ENCODE measurements at regions not wholly inside any gene's neighbourhood (a gene's known extent, or its start where the extent isn't known, plus 50 kb on each side); places are given as distances from the start of the nearest gene placed in this dataset.

GRCh38 chrX:124931241-124931640, 388.4 kb upstream of the TEX13C start:
- TF ChIP-seq, protein P1, sequence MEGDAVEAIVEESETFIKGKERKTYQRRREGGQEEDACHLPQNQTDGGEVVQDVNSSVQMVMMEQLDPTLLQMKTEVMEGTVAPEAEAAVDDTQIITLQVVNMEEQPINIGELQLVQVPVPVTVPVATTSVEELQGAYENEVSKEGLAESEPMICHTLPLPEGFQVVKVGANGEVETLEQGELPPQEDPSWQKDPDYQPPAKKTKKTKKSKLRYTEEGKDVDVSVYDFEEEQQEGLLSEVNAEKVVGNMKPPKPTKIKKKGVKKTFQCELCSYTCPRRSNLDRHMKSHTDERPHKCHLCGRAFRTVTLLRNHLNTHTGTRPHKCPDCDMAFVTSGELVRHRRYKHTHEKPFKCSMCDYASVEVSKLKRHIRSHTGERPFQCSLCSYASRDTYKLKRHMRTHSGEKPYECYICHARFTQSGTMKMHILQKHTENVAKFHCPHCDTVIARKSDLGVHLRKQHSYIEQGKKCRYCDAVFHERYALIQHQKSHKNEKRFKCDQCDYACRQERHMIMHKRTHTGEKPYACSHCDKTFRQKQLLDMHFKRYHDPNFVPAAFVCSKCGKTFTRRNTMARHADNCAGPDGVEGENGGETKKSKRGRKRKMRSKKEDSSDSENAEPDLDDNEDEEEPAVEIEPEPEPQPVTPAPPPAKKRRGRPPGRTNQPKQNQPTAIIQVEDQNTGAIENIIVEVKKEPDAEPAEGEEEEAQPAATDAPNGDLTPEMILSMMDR (conservative IDR thresholded peaks at IDR 0.05; ENCODE audit: low read length): no peak
- TF ChIP-seq EZH2phosphoT487 (IDR thresholded peaks at IDR 0.05; ENCODE audit: borderline replicate concordance): no peak
